ENCODE measurements at regions not wholly inside any gene's neighbourhood (a gene's known extent, or its start where the extent isn't known, plus 50 kb on each side); places are given as distances from the start of the nearest gene placed in this dataset.

- no peaks in the 10 kb centered on the region for H3K9me3 ChIP-seq (ENCODE audit: low read length)
- no peak overlapping the region for H3K4me3 ChIP-seq (ENCODE audit: low read length)
- H3K27me3 ChIP-seq (ENCODE audit: insufficient read depth, low read length, poor library complexity, severe bottlenecking) = no peaks in the 10 kb centered on the region
- DNase-seq = no peak
- ChIA-PET POLR2A (no interaction called here), CTCF (no interaction called here)
- Mint-ChIP-seq H3K9me3 (peaks cover 0 to 5% (median 0%) of the 10 kb centered on the region in 5 donors), H3K27ac (no peak overlapping the region), H3K4me1 (no peaks in the 10 kb centered on the region), H3K36me3 (no peaks in the 10 kb centered on the region), H3K4me3 (no peak overlapping the region), H3K27me3 (no peaks in the 10 kb centered on the region)
- no peak overlapping the region for H3K27ac ChIP-seq (ENCODE audit: low read depth, low read length)
- H3K4me1 ChIP-seq (ENCODE audit: insufficient read depth, low read length) = no peaks in the 10 kb centered on the region
- H3K36me3 ChIP-seq (ENCODE audit: insufficient read depth, low read length) = no peaks in the 10 kb centered on the region
Observed at GRCh38 chr5:122236270-122237040, 75.6 kb upstream of the SNCAIP start.

GRCh38 chr5:122237906-122238305, 74.1 kb upstream of the SNCAIP start:
- Histone ChIP-seq H3K9me3 (ENCODE audit: low read length) (no peaks in the 10 kb centered on the region), H3K4me3 (ENCODE audit: low read length) (no peak overlapping the region), H3K27ac (ENCODE audit: low read depth, low read length) (no peak overlapping the region), H3K36me3 (ENCODE audit: insufficient read depth, low read length) (no peaks in the 10 kb centered on the region), H3K4me1 (ENCODE audit: insufficient read depth, low read length) (no peaks in the 10 kb centered on the region), H3K27me3 (ENCODE audit: insufficient read depth, low read length, poor library complexity, severe bottlenecking) (no peaks in the 10 kb centered on the region)
- DNase-seq = no peak
- Mint-ChIP-seq H3K4me3 (no peak overlapping the region), H3K9me3 (peaks cover 0 to 5% (median 0%) of the 10 kb centered on the region in 5 donors), H3K36me3 (no peaks in the 10 kb centered on the region), H3K27me3 (no peaks in the 10 kb centered on the region), H3K4me1 (no peaks in the 10 kb centered on the region), H3K27ac (no peak overlapping the region)
- CTCF ChIA-PET = no interaction called here
- POLR2A ChIA-PET = no interaction called here

- peaks cover 5% of the 10 kb centered on the region for H3K9me3 ChIP-seq (ENCODE audit: low read length)
- H3K27ac Mint-ChIP-seq = no peak overlapping the region
- H3K4me1 Mint-ChIP-seq = no peaks in the 10 kb centered on the region
- POLR2A ChIA-PET = no interaction called here
- peaks cover 14 to 51% (median 28%) of the 10 kb centered on the region in 5 donors for H3K9me3 Mint-ChIP-seq
- H3K36me3 Mint-ChIP-seq = no peaks in the 10 kb centered on the region
- H3K36me3 ChIP-seq (ENCODE audit: insufficient read depth, low read length) = no peaks in the 10 kb centered on the region
- no peaks in the 10 kb centered on the region for H3K27me3 Mint-ChIP-seq
- no peak overlapping the region for H3K27ac ChIP-seq (ENCODE audit: low read depth, low read length)
- no peak overlapping the region for H3K4me3 ChIP-seq (ENCODE audit: low read length)
- no peaks in the 10 kb centered on the region for H3K27me3 ChIP-seq (ENCODE audit: insufficient read depth, low read length, poor library complexity, severe bottlenecking)
- no peak overlapping the region for H3K4me3 Mint-ChIP-seq
- H3K4me1 ChIP-seq (ENCODE audit: insufficient read depth, low read length) = no peaks in the 10 kb centered on the region
- DNase-seq = no peak
- CTCF ChIA-PET = no interaction called here
Observed at GRCh38 chr5:122252319-122252718, 59.7 kb upstream of the SNCAIP start.

- Mint-ChIP-seq H3K36me3 (no peaks in the 10 kb centered on the region), H3K4me3 (no peak overlapping the region), H3K4me1 (no peaks in the 10 kb centered on the region), H3K27ac (no peak overlapping the region), H3K9me3 (peaks cover 14 to 57% (median 34%) of the 10 kb centered on the region in 5 donors), H3K27me3 (peaks cover 0 to 1% of the 10 kb centered on the region in 2 donors)
- Histone ChIP-seq H3K9me3 (ENCODE audit: low read length) (peaks cover 5% of the 10 kb centered on the region), H3K36me3 (ENCODE audit: insufficient read depth, low read length) (no peaks in the 10 kb centered on the region), H3K4me3 (ENCODE audit: low read length) (no peak overlapping the region), H3K27me3 (ENCODE audit: insufficient read depth, low read length, poor library complexity, severe bottlenecking) (no peaks in the 10 kb centered on the region), H3K4me1 (ENCODE audit: insufficient read depth, low read length) (no peaks in the 10 kb centered on the region), H3K27ac (ENCODE audit: low read depth, low read length) (no peak overlapping the region)
- POLR2A ChIA-PET = no interaction called here
- CTCF ChIA-PET = no interaction called here
- no peak for DNase-seq
Observed at GRCh38 chr5:122253794-122254193, 58.2 kb upstream of the SNCAIP start.

- DNase-seq = no peak
- Mint-ChIP-seq H3K4me3 (no peak overlapping the region), H3K4me1 (no peaks in the 10 kb centered on the region), H3K27ac (no peak overlapping the region), H3K9me3 (peaks cover 14 to 47% (median 32%) of the 10 kb centered on the region in 5 donors), H3K36me3 (no peaks in the 10 kb centered on the region), H3K27me3 (peaks cover 0 to 1% of the 10 kb centered on the region in 2 donors)
- Histone ChIP-seq H3K9me3 (ENCODE audit: low read length) (peaks cover 5% of the 10 kb centered on the region), H3K4me1 (ENCODE audit: insufficient read depth, low read length) (no peaks in the 10 kb centered on the region), H3K27me3 (ENCODE audit: insufficient read depth, low read length, poor library complexity, severe bottlenecking) (no peaks in the 10 kb centered on the region), H3K27ac (ENCODE audit: low read depth, low read length) (no peak overlapping the region), H3K36me3 (ENCODE audit: insufficient read depth, low read length) (no peaks in the 10 kb centered on the region), H3K4me3 (ENCODE audit: low read length) (no peak overlapping the region)
- ChIA-PET POLR2A (no interaction called here), CTCF (no interaction called here)
Observed at GRCh38 chr5:122256388-122256787, 55.6 kb upstream of the SNCAIP start.

GRCh38 chr5:122257000-122257399, 55.0 kb upstream of the SNCAIP start:
- peaks cover 5% of the 10 kb centered on the region for H3K9me3 ChIP-seq (ENCODE audit: low read length)
- H3K36me3 Mint-ChIP-seq = no peaks in the 10 kb centered on the region
- no peak overlapping the region for H3K27ac ChIP-seq (ENCODE audit: low read depth, low read length)
- H3K4me3 Mint-ChIP-seq = no peak overlapping the region
- CTCF ChIA-PET = no interaction called here
- POLR2A ChIA-PET = no interaction called here
- no peaks in the 10 kb centered on the region for H3K4me1 ChIP-seq (ENCODE audit: insufficient read depth, low read length)
- H3K27me3 ChIP-seq (ENCODE audit: insufficient read depth, low read length, poor library complexity, severe bottlenecking) = no peaks in the 10 kb centered on the region
- H3K4me3 ChIP-seq (ENCODE audit: low read length) = no peak overlapping the region
- no peak for DNase-seq
- H3K27ac Mint-ChIP-seq = no peak overlapping the region
- H3K36me3 ChIP-seq (ENCODE audit: insufficient read depth, low read length) = no peaks in the 10 kb centered on the region
- peaks cover 0 to 1% of the 10 kb centered on the region in 2 donors for H3K27me3 Mint-ChIP-seq
- H3K9me3 Mint-ChIP-seq = peaks cover 14 to 44% (median 32%) of the 10 kb centered on the region in 5 donors
- H3K4me1 Mint-ChIP-seq = no peaks in the 10 kb centered on the region

- no peaks in the 10 kb centered on the region for H3K36me3 Mint-ChIP-seq
- H3K27ac ChIP-seq (ENCODE audit: low read depth, low read length) = no peak overlapping the region
- H3K27me3 Mint-ChIP-seq = peaks cover 1 to 4% of the 10 kb centered on the region in 2 donors
- ChIA-PET CTCF (no interaction called here), POLR2A (no interaction called here)
- no peak for DNase-seq
- H3K27ac Mint-ChIP-seq = no peak overlapping the region
- H3K9me3 Mint-ChIP-seq = peaks cover 16 to 44% (median 27%) of the 10 kb centered on the region in 5 donors
- no peaks in the 10 kb centered on the region for H3K27me3 ChIP-seq (ENCODE audit: insufficient read depth, low read length, poor library complexity, severe bottlenecking)
- H3K4me1 ChIP-seq (ENCODE audit: insufficient read depth, low read length) = no peaks in the 10 kb centered on the region
- no peak overlapping the region for H3K4me3 ChIP-seq (ENCODE audit: low read length)
- peak overlapping the region in 1 of 7 donors; percentile 70 for H3K4me3 Mint-ChIP-seq
- H3K9me3 ChIP-seq (ENCODE audit: low read length) = peaks cover 5% of the 10 kb centered on the region
- no peaks in the 10 kb centered on the region for H3K36me3 ChIP-seq (ENCODE audit: insufficient read depth, low read length)
- no peaks in the 10 kb centered on the region for H3K4me1 Mint-ChIP-seq
Observed at GRCh38 chr5:122258241-122258640, 53.8 kb upstream of the SNCAIP start.

GRCh38 chr5:122258840-122259239, 53.2 kb upstream of the SNCAIP start:
- Mint-ChIP-seq H3K9me3 (peaks cover 16 to 39% (median 23%) of the 10 kb centered on the region in 5 donors), H3K4me3 (no peak overlapping the region), H3K36me3 (no peaks in the 10 kb centered on the region), H3K27ac (no peak overlapping the region), H3K27me3 (peaks cover 1 to 4% of the 10 kb centered on the region in 2 donors), H3K4me1 (no peaks in the 10 kb centered on the region)
- POLR2A ChIA-PET = no interaction called here
- Histone ChIP-seq H3K4me1 (ENCODE audit: insufficient read depth, low read length) (no peaks in the 10 kb centered on the region), H3K27ac (ENCODE audit: low read depth, low read length) (no peak overlapping the region), H3K9me3 (ENCODE audit: low read length) (peaks cover 5% of the 10 kb centered on the region), H3K27me3 (ENCODE audit: insufficient read depth, low read length, poor library complexity, severe bottlenecking) (no peaks in the 10 kb centered on the region), H3K4me3 (ENCODE audit: low read length) (no peak overlapping the region), H3K36me3 (ENCODE audit: insufficient read depth, low read length) (no peaks in the 10 kb centered on the region)
- no peak for DNase-seq
- CTCF ChIA-PET = no interaction called here

All from CD8-positive, alpha-beta memory T cell (primary cell).